Activated CD4-positive, alpha-beta T cell treated with anti-CD3 and anti-CD28 coated beads, Interleukin-2, amount 50 U/mL, for 1 hour (primary cell): ENCODE measurements at regions not wholly inside any gene's neighbourhood (a gene's known extent, or its start where the extent isn't known, plus 50 kb on each side); places are given as distances from the start of the nearest gene placed in this dataset.

Experiments
- DNase-seq: peaks from one replicate; pipeline ENCODE4 v3.0.0-alpha.2; 2020

GRCh38 chr7:67940400-67940799, 943.8 kb downstream of the TYW1 start:
- DNase-seq: no peak

- no peak for DNase-seq
These were observed 950.6 kb downstream of the TYW1 start for GRCh38 chr7:67947191-67947590.

- no peak for DNase-seq
These were observed 951.0 kb downstream of the TYW1 start for GRCh38 chr7:67947646-67948045.

GRCh38 chr7:67950321-67951083, 953.9 kb downstream of the TYW1 start:
- DNase-seq: no peak

- no peak for DNase-seq
These were observed 958.4 kb downstream of the TYW1 start for GRCh38 chr7:67955061-67955460.

GRCh38 chr7:67962863-67963262, 966.2 kb downstream of the TYW1 start:
- no peak for DNase-seq

- no peak for DNase-seq
These were observed 979.9 kb downstream of the TYW1 start for GRCh38 chr7:67976490-67976889.

GRCh38 chr7:67983486-67983885, 986.9 kb downstream of the TYW1 start:
- DNase-seq: no peak

- DNase-seq: no peak
These were observed 987.7 kb downstream of the TYW1 start for GRCh38 chr7:67984326-67984725.

- no peak for DNase-seq
These were observed 992.5 kb downstream of the TYW1 start for GRCh38 chr7:67989142-67989541.

- DNase-seq: no peak
These were observed 993.4 kb downstream of the TYW1 start for GRCh38 chr7:67990003-67990402.

- DNase-seq: no peak
These were observed 994.1 kb downstream of the TYW1 start for GRCh38 chr7:67990716-67991115.

GRCh38 chr7:67992287-67992686, 995.7 kb downstream of the TYW1 start:
- DNase-seq: no peak

- no peak for DNase-seq
These were observed 1009.4 kb downstream of the TYW1 start for GRCh38 chr7:68005992-68006391.

- DNase-seq: no peak
These were observed 1010.0 kb downstream of the TYW1 start for GRCh38 chr7:68006619-68007018.

- no peak for DNase-seq
These were observed 1013.1 kb downstream of the TYW1 start for GRCh38 chr7:68009716-68010115.

- DNase-seq: no peak
These were observed 1017.6 kb downstream of the TYW1 start for GRCh38 chr7:68014031-68014736.

- DNase-seq: no peak
These were observed 1018.7 kb downstream of the TYW1 start for GRCh38 chr7:68015122-68015977.

- DNase-seq: no peak
These were observed 1019.4 kb downstream of the TYW1 start for GRCh38 chr7:68015978-68016532.

- DNase-seq: no peak
These were observed 1023.5 kb downstream of the TYW1 start for GRCh38 chr7:68020102-68020501.

GRCh38 chr7:68025369-68025768, 1028.7 kb downstream of the TYW1 start:
- no peak for DNase-seq

- no peak for DNase-seq
These were observed 1033.9 kb downstream of the TYW1 start for GRCh38 chr7:68030530-68030929.
